ENCODE measurements at regions not wholly inside any gene's neighbourhood (a gene's known extent, or its start where the extent isn't known, plus 50 kb on each side); places are given as distances from the start of the nearest gene placed in this dataset.

DNA sequence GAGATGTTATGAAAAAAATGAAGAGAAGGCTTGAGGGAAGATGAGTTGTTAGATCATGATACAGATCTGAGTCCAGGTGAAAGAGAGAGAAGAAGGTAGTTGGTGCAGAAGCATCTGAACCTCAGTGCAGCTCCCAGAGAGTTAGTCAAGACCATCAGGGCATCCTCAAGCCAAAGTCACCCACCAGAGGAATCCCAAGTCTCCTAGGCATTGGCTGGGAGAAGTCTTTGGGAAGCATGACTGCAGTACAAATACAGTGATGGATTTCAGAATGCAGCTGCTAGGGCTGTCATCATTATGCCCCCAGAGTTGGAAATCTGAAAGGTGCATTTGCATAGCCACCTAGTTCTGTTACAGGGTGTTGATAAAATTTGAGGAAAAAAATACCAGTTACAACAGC, 59.7 kb upstream of the GALNT18 start:
- TF ChIP-seq, protein P1, sequence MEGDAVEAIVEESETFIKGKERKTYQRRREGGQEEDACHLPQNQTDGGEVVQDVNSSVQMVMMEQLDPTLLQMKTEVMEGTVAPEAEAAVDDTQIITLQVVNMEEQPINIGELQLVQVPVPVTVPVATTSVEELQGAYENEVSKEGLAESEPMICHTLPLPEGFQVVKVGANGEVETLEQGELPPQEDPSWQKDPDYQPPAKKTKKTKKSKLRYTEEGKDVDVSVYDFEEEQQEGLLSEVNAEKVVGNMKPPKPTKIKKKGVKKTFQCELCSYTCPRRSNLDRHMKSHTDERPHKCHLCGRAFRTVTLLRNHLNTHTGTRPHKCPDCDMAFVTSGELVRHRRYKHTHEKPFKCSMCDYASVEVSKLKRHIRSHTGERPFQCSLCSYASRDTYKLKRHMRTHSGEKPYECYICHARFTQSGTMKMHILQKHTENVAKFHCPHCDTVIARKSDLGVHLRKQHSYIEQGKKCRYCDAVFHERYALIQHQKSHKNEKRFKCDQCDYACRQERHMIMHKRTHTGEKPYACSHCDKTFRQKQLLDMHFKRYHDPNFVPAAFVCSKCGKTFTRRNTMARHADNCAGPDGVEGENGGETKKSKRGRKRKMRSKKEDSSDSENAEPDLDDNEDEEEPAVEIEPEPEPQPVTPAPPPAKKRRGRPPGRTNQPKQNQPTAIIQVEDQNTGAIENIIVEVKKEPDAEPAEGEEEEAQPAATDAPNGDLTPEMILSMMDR (IDR thresholded peaks at IDR 0.05), result no peak
- TF ChIP-seq EZH2 (IDR thresholded peaks at IDR 0.05; ENCODE audit: borderline replicate concordance, insufficient read depth, low read depth, low read length, poor library complexity, severe bottlenecking), result no peak

Measured in B cell (primary cell).